Fibroblast of lung (primary cell): ENCODE measurements at regions not wholly inside any gene's neighbourhood (a gene's known extent, or its start where the extent isn't known, plus 50 kb on each side); places are given as distances from the start of the nearest gene placed in this dataset.
A peak's percentile ranks its signal among the peaks of the same experiment; 100 is the strongest.

ENCODE experiments used
- DNase-seq, 2 donors: peaks; one replicate each; pipeline versions ENCODE4 v3.0.0 to v3.0.0-alpha.2; 2010; ENCODE audit warnings: low read depth in 2 of 2
- H2AFZ ChIP-seq: 2 replicates; pipeline ENCODE4 v1.5.1; 2012; ENCODE audit warnings: low read length, control low read depth, inconsistent platforms
- H3K27ac ChIP-seq: 2 replicates; pipeline ENCODE4 v1.5.1; 2011; ENCODE audit warnings: low read length, control low read depth; ENCODE audit not compliant: insufficient read depth
- H3K27me3 ChIP-seq: 2 replicates; pipeline ENCODE4 v1.5.1; 2011; ENCODE audit warnings: mild to moderate bottlenecking, low read length; ENCODE audit not compliant: control insufficient read depth, insufficient read depth
- H3K36me3 ChIP-seq: 2 replicates; pipeline ENCODE4 v1.5.1; 2011; ENCODE audit warnings: low read length; ENCODE audit not compliant: control insufficient read depth, insufficient read depth
- H3K4me1 ChIP-seq: 2 replicates; pipeline ENCODE4 v1.5.1; 2011; ENCODE audit warnings: low read length; ENCODE audit not compliant: control insufficient read depth, insufficient read depth; ENCODE audit errors: extremely low read depth
- H3K4me2 ChIP-seq: 2 replicates; pipeline ENCODE4 v1.5.1; 2011; ENCODE audit warnings: low read length, control low read depth; ENCODE audit not compliant: insufficient read depth; ENCODE audit errors: extremely low read depth
- H3K4me3 ChIP-seq, 4 experiments: fragments of 200-600 bp in 1 of 4; sonication (generic) in 1 of 4; replicated peaks in 1 of 4; 2 replicates each; pipeline ENCODE4 v1.5.1; 2011 to 2016; ENCODE audit warnings: low read length in 4 of 4, low read depth in 3 of 4, mild to moderate bottlenecking in 3 of 4, control low read depth in 2 of 4, inconsistent platforms in 1 of 4, mixed read lengths in 1 of 4; ENCODE audit not compliant: insufficient read depth in 1 of 4; ENCODE audit errors: control extremely low read depth in 1 of 4
- H3K79me2 ChIP-seq: 2 replicates; pipeline ENCODE4 v1.5.1; 2012; ENCODE audit warnings: mild to moderate bottlenecking, low read length, inconsistent platforms; ENCODE audit not compliant: control insufficient read depth, insufficient read depth
- H3K9ac ChIP-seq: 2 replicates; pipeline ENCODE4 v1.5.1; 2011; ENCODE audit warnings: mild to moderate bottlenecking, low read length, control low read depth; ENCODE audit not compliant: insufficient read depth
- H3K9me3 ChIP-seq: 2 replicates; pipeline ENCODE4 v1.5.1; 2012; ENCODE audit warnings: low read depth, low read length; ENCODE audit not compliant: control insufficient read depth, insufficient read depth
- H4K20me1 ChIP-seq: 2 replicates; pipeline ENCODE4 v1.5.1; 2011; ENCODE audit warnings: low read length; ENCODE audit not compliant: control insufficient read depth, insufficient read depth; ENCODE audit errors: extremely low read depth
- EZH2 ChIP-seq: IDR thresholded peaks from 2 replicates; pipeline ENCODE4 v1.5.1; 2012; ENCODE audit warnings: low read length, control low read depth, mild to moderate bottlenecking; ENCODE audit errors: missing control alignments
- TF ChIP-seq, protein P1 (sequence below), 2 donors: IDR thresholded peaks in 1 of 2; conservative IDR thresholded peaks in 1 of 2; 1 replicate in 1 of 2; 2 replicates in 1 of 2; pipeline ENCODE4 v1.5.1; 2011 to 2012; ENCODE audit warnings: low read length in 2 of 2, control low read depth in 1 of 2, inconsistent platforms in 1 of 2, low read depth in 1 of 2, mild to moderate bottlenecking in 1 of 2

DNA sequence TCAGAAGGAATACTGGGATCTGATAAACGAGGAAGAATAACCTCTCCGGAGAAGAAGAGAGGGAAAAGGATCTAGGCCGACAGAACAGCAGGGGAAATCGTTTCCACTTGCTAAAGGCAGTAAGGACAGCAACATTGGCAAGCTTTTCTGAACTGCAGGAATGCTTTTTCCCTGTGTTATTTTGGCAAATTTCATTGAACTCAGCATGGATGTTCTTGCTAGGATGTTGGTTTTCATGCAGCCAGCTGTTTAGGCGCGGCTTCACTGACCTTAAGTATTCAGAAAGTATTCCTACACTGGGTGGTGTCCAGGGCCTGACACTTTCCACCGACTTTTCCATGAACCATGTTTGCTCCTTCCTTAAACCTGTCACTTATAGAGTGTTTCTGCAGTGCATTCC is 489.7 kb downstream of the CNTN3 start:
- Histone ChIP-seq H4K20me1 (no peaks in the 10 kb centered on the region), H3K36me3 (no peaks in the 10 kb centered on the region), H3K9ac (no peak overlapping the region), H3K4me1 (no peaks in the 10 kb centered on the region), H3K4me3 (no peak overlapping the region), H3K79me2 (no peaks in the 10 kb centered on the region), H3K27ac (no peak overlapping the region), H3K9me3 (no peaks in the 10 kb centered on the region), H2AFZ (no peak overlapping the region), H3K4me2 (no peak overlapping the region), H3K27me3 (no peaks in the 10 kb centered on the region)
- TF ChIP-seq EZH2: no peak
- TF ChIP-seq, protein P1, sequence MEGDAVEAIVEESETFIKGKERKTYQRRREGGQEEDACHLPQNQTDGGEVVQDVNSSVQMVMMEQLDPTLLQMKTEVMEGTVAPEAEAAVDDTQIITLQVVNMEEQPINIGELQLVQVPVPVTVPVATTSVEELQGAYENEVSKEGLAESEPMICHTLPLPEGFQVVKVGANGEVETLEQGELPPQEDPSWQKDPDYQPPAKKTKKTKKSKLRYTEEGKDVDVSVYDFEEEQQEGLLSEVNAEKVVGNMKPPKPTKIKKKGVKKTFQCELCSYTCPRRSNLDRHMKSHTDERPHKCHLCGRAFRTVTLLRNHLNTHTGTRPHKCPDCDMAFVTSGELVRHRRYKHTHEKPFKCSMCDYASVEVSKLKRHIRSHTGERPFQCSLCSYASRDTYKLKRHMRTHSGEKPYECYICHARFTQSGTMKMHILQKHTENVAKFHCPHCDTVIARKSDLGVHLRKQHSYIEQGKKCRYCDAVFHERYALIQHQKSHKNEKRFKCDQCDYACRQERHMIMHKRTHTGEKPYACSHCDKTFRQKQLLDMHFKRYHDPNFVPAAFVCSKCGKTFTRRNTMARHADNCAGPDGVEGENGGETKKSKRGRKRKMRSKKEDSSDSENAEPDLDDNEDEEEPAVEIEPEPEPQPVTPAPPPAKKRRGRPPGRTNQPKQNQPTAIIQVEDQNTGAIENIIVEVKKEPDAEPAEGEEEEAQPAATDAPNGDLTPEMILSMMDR (conservative IDR thresholded peaks at IDR 0.05 in 1 of 2, IDR thresholded peaks at IDR 0.05 in 1 of 2; ENCODE audit: low read depth in 1 of 2, low read length in 2 of 2): no peak
- DNase-seq: no peak

DNA sequence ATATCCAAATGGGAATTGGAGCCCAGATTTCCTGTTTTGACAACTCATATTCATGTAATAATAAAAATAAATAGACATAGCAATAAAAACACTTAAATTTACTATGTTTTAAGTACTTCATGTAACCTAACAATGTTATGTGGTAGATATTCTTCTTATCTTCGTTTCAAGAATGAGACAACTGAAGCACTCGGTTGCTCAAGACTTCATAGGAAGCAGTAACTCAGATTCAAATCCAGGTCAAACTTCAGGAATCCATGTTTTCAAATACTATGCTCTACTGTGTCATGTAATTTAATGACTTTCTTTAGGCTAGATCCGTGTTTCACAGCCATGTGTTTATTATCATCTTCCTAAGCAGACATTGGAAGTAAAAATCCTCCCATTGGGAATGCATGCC is 492.2 kb downstream of the CNTN3 start:
- Histone ChIP-seq H3K27ac (no peak overlapping the region), H3K4me2 (no peak overlapping the region), H3K9me3 (no peaks in the 10 kb centered on the region), H2AFZ (no peak overlapping the region), H3K9ac (no peak overlapping the region), H3K79me2 (no peaks in the 10 kb centered on the region), H3K4me3 (no peak overlapping the region), H3K36me3 (no peaks in the 10 kb centered on the region), H4K20me1 (no peaks in the 10 kb centered on the region), H3K27me3 (no peaks in the 10 kb centered on the region), H3K4me1 (no peaks in the 10 kb centered on the region)
- peak in 1 of 2 donors; percentile 48 for DNase-seq
- TF ChIP-seq, protein P1 (conservative IDR thresholded peaks at IDR 0.05 in 1 of 2, IDR thresholded peaks at IDR 0.05 in 1 of 2; ENCODE audit: low read depth in 1 of 2, low read length in 2 of 2): no peak

DNA sequence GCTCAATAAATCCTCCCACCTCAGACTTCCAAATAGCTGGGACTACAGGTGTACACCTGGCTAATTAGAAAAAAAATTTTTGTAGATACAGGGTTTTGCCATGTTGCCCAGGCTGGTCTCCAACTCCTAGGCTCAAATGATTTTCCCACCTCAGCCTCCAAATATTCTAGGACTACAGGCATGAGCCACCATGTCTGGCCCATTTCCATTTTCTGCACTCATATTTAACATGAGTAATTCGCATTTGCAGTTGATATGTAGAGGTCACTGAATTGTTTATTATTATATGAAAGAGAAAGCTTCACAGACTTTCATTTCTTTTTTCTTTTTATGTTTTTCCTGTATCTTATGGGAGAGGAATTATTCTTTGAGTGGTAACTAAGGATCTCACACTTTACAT is 492.7 kb downstream of the CNTN3 start:
- Histone ChIP-seq H4K20me1 (no peaks in the 10 kb centered on the region), H3K4me3 (no peak overlapping the region), H3K79me2 (no peaks in the 10 kb centered on the region), H3K27me3 (no peaks in the 10 kb centered on the region), H2AFZ (no peak overlapping the region), H3K36me3 (no peaks in the 10 kb centered on the region), H3K27ac (no peak overlapping the region), H3K9ac (no peak overlapping the region), H3K9me3 (no peaks in the 10 kb centered on the region), H3K4me1 (no peaks in the 10 kb centered on the region), H3K4me2 (no peak overlapping the region)
- DNase-seq: peak in 1 of 2 donors; percentile 73
- TF ChIP-seq EZH2: no peak
- TF ChIP-seq, protein P1 (conservative IDR thresholded peaks at IDR 0.05 in 1 of 2, IDR thresholded peaks at IDR 0.05 in 1 of 2; ENCODE audit: low read depth in 1 of 2, low read length in 2 of 2): no peak
